Gastrocnemius medialis (tissue), 4 donors: ENCODE measurements at regions not wholly inside any gene's neighbourhood (a gene's known extent, or its start where the extent isn't known, plus 50 kb on each side); places are given as distances from the start of the nearest gene placed in this dataset.

Experiments used
- POLR2A ChIP-seq, 2 donors: fragments of 450-650 bp; IDR thresholded peaks; one replicate each; pipeline ENCODE4 v1.6.1; 2017; ENCODE audit warnings: antibody characterized with exemption in 2 of 2, mild to moderate bottlenecking in 2 of 2, moderate library complexity in 2 of 2
- TF ChIP-seq, protein P1 (sequence below), 5 experiments: fragments of 450-650 bp in 3 of 5; fragments of 200-600 bp in 2 of 5; sonication (generic) in 2 of 5; IDR thresholded peaks in 4 of 5; conservative IDR thresholded peaks in 1 of 5; 1 replicate in 4 of 5; 2 replicates in 1 of 5; pipeline ENCODE4 v1.5.1; 2016 to 2019; ENCODE audit warnings: antibody characterized with exemption in 5 of 5, mild to moderate bottlenecking in 3 of 5, moderate library complexity in 3 of 5

DNA sequence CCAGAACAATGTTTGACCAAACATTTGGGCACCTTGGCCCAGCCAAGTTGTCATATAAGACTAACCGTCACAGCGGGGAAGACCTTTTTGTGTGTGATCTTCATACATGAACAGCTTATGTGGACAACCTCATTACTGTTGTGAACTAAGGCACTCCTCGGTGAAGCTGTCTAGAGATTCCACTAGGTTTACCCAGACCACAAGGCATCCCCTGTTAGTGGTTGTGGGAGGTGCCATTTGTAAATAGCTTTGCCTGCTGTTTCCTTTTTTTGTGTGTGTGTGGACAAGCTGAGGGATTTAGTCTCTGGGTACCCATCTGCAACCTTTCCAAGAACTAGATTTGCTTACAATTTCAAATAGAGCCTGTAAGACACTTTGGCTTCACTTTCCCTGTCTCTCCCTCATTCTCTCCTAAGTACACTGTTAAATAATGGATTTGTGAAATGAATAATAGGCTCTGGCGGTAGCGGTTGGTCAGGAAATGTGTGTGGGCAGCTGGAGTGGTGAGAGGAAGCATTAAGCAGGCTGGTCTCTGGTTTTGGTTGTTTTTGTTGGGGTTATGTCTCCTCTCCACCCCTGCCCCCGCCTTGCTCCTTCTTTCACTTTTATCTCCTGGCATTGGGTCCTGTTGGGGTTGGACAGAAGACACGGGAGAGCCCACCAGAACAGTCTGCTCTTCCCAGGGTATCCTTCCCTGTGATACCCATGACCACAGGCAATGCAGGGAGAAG, 727.6 kb downstream of the VRK1 start:
- TF ChIP-seq, protein P1, sequence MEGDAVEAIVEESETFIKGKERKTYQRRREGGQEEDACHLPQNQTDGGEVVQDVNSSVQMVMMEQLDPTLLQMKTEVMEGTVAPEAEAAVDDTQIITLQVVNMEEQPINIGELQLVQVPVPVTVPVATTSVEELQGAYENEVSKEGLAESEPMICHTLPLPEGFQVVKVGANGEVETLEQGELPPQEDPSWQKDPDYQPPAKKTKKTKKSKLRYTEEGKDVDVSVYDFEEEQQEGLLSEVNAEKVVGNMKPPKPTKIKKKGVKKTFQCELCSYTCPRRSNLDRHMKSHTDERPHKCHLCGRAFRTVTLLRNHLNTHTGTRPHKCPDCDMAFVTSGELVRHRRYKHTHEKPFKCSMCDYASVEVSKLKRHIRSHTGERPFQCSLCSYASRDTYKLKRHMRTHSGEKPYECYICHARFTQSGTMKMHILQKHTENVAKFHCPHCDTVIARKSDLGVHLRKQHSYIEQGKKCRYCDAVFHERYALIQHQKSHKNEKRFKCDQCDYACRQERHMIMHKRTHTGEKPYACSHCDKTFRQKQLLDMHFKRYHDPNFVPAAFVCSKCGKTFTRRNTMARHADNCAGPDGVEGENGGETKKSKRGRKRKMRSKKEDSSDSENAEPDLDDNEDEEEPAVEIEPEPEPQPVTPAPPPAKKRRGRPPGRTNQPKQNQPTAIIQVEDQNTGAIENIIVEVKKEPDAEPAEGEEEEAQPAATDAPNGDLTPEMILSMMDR (IDR thresholded peaks at IDR 0.05 in 4 of 5, conservative IDR thresholded peaks at IDR 0.05 in 1 of 5) = no peak
- TF ChIP-seq POLR2A (IDR thresholded peaks at IDR 0.05) = no peak
